K562 (cell line): ENCODE measurements at regions not wholly inside any gene's neighbourhood (a gene's known extent, or its start where the extent isn't known, plus 50 kb on each side); places are given as distances from the start of the nearest gene placed in this dataset.

ENCODE experiments used
- ATAC-seq: fragments of 200-7000 bp; cut with Tn5 transposase; 3 replicates; pipeline ENCODE4 v1.9.1; 2020; ENCODE audit warnings: moderate library complexity
- BruUV-seq: library from RNA; stranded (reverse); fragments of 400-500 nt; replicated peaks from 2 replicates; lab custom pipeline; 2021; lab: Mats Ljungman, UMichigan
- CTCF ChIA-PET: fragments of 300-600 bp; formaldehyde crosslinking; extraction: SDS; loops from one replicate; lab custom pipeline; 2021; ENCODE audit warnings: low intra/inter-chr PET ratio; lab: Yijun Ruan, JAX
- POLR2A ChIA-PET: fragments of 300-600, 350-650 bp; sonication (Branson Sonifier 250); formaldehyde crosslinking; extraction: SDS; loops from one replicate; lab custom pipeline; 2021; ENCODE audit warnings: antibody characterized with exemption, inconsistent platforms; lab: Yijun Ruan, JAX
- DNase-seq, 4 experiments: peaks; one replicate each; pipeline versions ENCODE4 v3.0.0 to v3.0.0-alpha.2; 2011 to 2018; ENCODE audit warnings: low spot score in 3 of 4, mixed read lengths in 3 of 4; ENCODE audit errors: extremely low read depth in 1 of 4
- FAIRE-seq: peaks from 2 replicates; lab custom pipeline; 2011; peaks lifted over from hg19 to GRCh38; lab: Jason Lieb, UNC
- H2AFZ ChIP-seq: 2 replicates; pipeline ENCODE4 v1.6.0; 2011; ENCODE audit warnings: low read depth, low read length, control low read depth, inconsistent platforms
- H3K27ac ChIP-seq: fragments of 200-600 bp; 3 replicates; pipeline ENCODE4 v1.8.0; 2011; ENCODE audit warnings: low read depth, mild to moderate bottlenecking, control low read depth, inconsistent platforms, low read length, moderate library complexity, mixed read lengths; ENCODE audit errors: extremely low read depth
- H3K27me3 ChIP-seq, 2 experiments: fragments of 300-600 bp in 1 of 2; 2 replicates in 1 of 2; 3 replicates in 1 of 2; pipeline versions ENCODE4 v1.6.0 to v1.8.0; 2011; ENCODE audit warnings: inconsistent platforms in 2 of 2, low read length in 2 of 2, mild to moderate bottlenecking in 1 of 2, mixed read lengths in 1 of 2, moderate library complexity in 1 of 2; ENCODE audit not compliant: control insufficient read depth in 2 of 2, insufficient read depth in 2 of 2
- H3K36me3 ChIP-seq: fragments of 300-600 bp; 3 replicates; pipeline ENCODE4 v1.8.0; 2011; ENCODE audit warnings: mild to moderate bottlenecking, low read length, inconsistent platforms; ENCODE audit not compliant: control insufficient read depth, insufficient read depth
- H3K4me1 ChIP-seq, 2 experiments: fragments of 200-600 bp in 1 of 2; replicated peaks in 1 of 2; 2 replicates in 1 of 2; 3 replicates in 1 of 2; pipeline versions ENCODE4 v1.5.1 to v1.8.0; 2011; ENCODE audit warnings: inconsistent platforms in 2 of 2, low read length in 2 of 2, mild to moderate bottlenecking in 1 of 2, mixed read lengths in 1 of 2, moderate library complexity in 1 of 2; ENCODE audit not compliant: control insufficient read depth in 2 of 2, insufficient read depth in 2 of 2
- H3K4me2 ChIP-seq: 2 replicates; pipeline ENCODE4 v1.6.1; 2011; ENCODE audit warnings: low read length, control low read depth, inconsistent platforms, mixed read lengths; ENCODE audit not compliant: insufficient read depth
- H3K4me3 ChIP-seq: fragments of 200-600 bp; sonication (generic), shearing (Covaris generic); 2 replicates; pipeline ENCODE4 v1.5.1; 2016; ENCODE audit warnings: control low read depth, inconsistent platforms
- H3K79me2 ChIP-seq: fragments of 200-600 bp; 3 replicates; pipeline ENCODE4 v1.8.0; 2011; ENCODE audit warnings: low read length, inconsistent platforms; ENCODE audit not compliant: control insufficient read depth, insufficient read depth
- H3K9ac ChIP-seq, 2 experiments: 2 replicates each; pipeline versions ENCODE4 v1.6.0 to v1.6.1; 2011; ENCODE audit warnings: low read depth in 2 of 2, low read length in 2 of 2, control low read depth in 1 of 2, inconsistent platforms in 1 of 2, mild to moderate bottlenecking in 1 of 2, mixed read lengths in 1 of 2; ENCODE audit not compliant: insufficient read depth in 1 of 2
- H3K9me1 ChIP-seq: one replicate; pipeline ENCODE4 v1.6.0; 2011; ENCODE audit warnings: inconsistent platforms, mild to moderate bottlenecking, low read length, moderate library complexity; ENCODE audit not compliant: control insufficient read depth, insufficient read depth
- H3K9me3 ChIP-seq: replicated peaks from 2 replicates; pipeline ENCODE4 v1.5.1; 2011; ENCODE audit warnings: low read depth, low read length, inconsistent platforms; ENCODE audit not compliant: control insufficient read depth, insufficient read depth
- H4K20me1 ChIP-seq: replicated peaks from 2 replicates; pipeline ENCODE4 v1.6.1; 2011; ENCODE audit warnings: low read length, inconsistent platforms, mixed read lengths; ENCODE audit not compliant: control insufficient read depth, insufficient read depth
- CXXC5 ChIP-seq: fragments of 250-450 bp; sonication (Bioruptor Pico); IDR thresholded peaks from 2 replicates; pipeline ENCODE4 v1.8.0; 2022; ENCODE audit warnings: inconsistent platforms, mild to moderate bottlenecking, moderate library complexity
- DPF2 ChIP-seq: fragments of 450-650 bp; IDR thresholded peaks from 2 replicates; pipeline ENCODE4 v1.6.1; 2016
- GATA2 ChIP-seq: sonication (generic); formaldehyde crosslinking; IDR thresholded peaks from 2 replicates; pipeline ENCODE4 v1.4.0; 2020; ENCODE audit warnings: mild to moderate bottlenecking, missing genetic modification reagents
- HDAC3 ChIP-seq: fragments of 450-650 bp; IDR thresholded peaks from 2 replicates; pipeline ENCODE4 v1.6.1; 2018; ENCODE audit warnings: borderline replicate concordance, mild to moderate bottlenecking, moderate library complexity; ENCODE audit not compliant: partially characterized antibody
- L3MBTL2 ChIP-seq: fragments of 450-650 bp; IDR thresholded peaks from 2 replicates; pipeline ENCODE4 v1.6.1; 2016; ENCODE audit warnings: mild to moderate bottlenecking, moderate library complexity
- PML ChIP-seq: IDR thresholded peaks from 2 replicates; pipeline ENCODE4 v1.6.1; 2012; ENCODE audit warnings: low read length, inconsistent platforms
- PRMT5 ChIP-seq: sonication (generic); formaldehyde crosslinking; IDR thresholded peaks from 2 replicates; pipeline ENCODE4 v1.5.0; 2020; ENCODE audit warnings: missing genetic modification reagents
- RERE ChIP-seq: sonication (generic); formaldehyde crosslinking; IDR thresholded peaks from 2 replicates; pipeline ENCODE4 v1.8.0; 2023; ENCODE audit warnings: missing genetic modification reagents, mild to moderate bottlenecking, borderline replicate concordance
- SAFB2 ChIP-seq: fragments of 200-400 bp; formaldehyde crosslinking; IDR thresholded peaks from 2 replicates; pipeline ENCODE4 v1.6.1; 2018; ENCODE audit warnings: borderline replicate concordance, low read length, low read depth, moderate library complexity; ENCODE audit not compliant: severe bottlenecking
- ZBTB26 ChIP-seq: fragments of 450-650 bp; formaldehyde crosslinking; IDR thresholded peaks from 2 replicates; pipeline ENCODE4 v1.4.0; 2022; ENCODE audit warnings: missing genetic modification characterization
- WGBS: fragments of 100-300 bp; shearing (Covaris generic); methylation state at CpG from one replicate; pipeline ENCODE4 v1.1.6; 2016; ENCODE audit warnings: low coverage, mixed read lengths; ENCODE audit not compliant: insufficient coverage; ENCODE audit errors: missing lambda C conversion rate; 5-methylcytosine and 5-hydroxymethylcytosine counted together
- in situ Hi-C: fragments of 300-500 bp; cut with MboI; formaldehyde crosslinking; loops from 4 replicates; pipeline ENCODE4 v1.15.0; 2018; ENCODE audit warnings: inconsistent platforms, mixed read lengths
- intact Hi-C: fragments of 100-400 bp; cut with micrococcal nuclease; formaldehyde crosslinking; loops from 2 replicates; pipeline ENCODE4 v1.14.2; 2022

GRCh38 chr4:110361921-110362320 is 114.0 kb upstream of the ENPEP start:
- no peaks in the 10 kb centered on the region; the same call in 1 of the 2 replicates for H4K20me1 ChIP-seq
- ATAC-seq (no peak), DNase-seq (no peak), FAIRE-seq (no peak)
- TF ChIP-seq GATA2 (no peak), SAFB2 (no peak), PML (no peak)
- in situ Hi-C loops: no loop called here
- H3K27me3 ChIP-seq: no peaks in the 10 kb centered on the region; a peak in 2 of 5 replicates
- no peak overlapping the region for H3K4me3 ChIP-seq
- no peaks in the 10 kb centered on the region for H3K4me1 ChIP-seq
- H3K79me2 ChIP-seq: no peaks in the 10 kb centered on the region
- 0% methylated on average over 2 of the region's 2 CpGs for WGBS
- no peaks in the 10 kb centered on the region for H3K36me3 ChIP-seq
- ChIA-PET CTCF (no interaction called here), POLR2A (interaction anchor here (0.7 to 1.2 kb wide), 3 partner anchors 11 to 363 kb away, joined by 3 to 5 read pairs (median 3); no protein-coding TSS in a partner anchor)
- H3K27ac ChIP-seq: no peak overlapping the region
- H3K4me2 ChIP-seq: no peak overlapping the region
- H3K9me3 ChIP-seq: no peaks in the 10 kb centered on the region
- intact Hi-C loops: no loop called here
- no peak overlapping the region for H2AFZ ChIP-seq
- H3K9me1 ChIP-seq: no peaks in the 10 kb centered on the region
- H3K9ac ChIP-seq: no peak overlapping the region
- no TSS peak for BruUV-seq

GRCh38 chr4:110359076-110359475 is 116.9 kb upstream of the ENPEP start:
- no peak for TF ChIP-seq HDAC3
- TF ChIP-seq CXXC5 (CRISPR knock-in tag): no peak
- TF ChIP-seq ZBTB26 (CRISPR knock-in tag): no peak
- no peak for TF ChIP-seq PRMT5 (CRISPR knock-in tag)
- no peak for TF ChIP-seq DPF2
- TF ChIP-seq L3MBTL2: no peak
- TF ChIP-seq RERE (CRISPR knock-in tag): no peak
- TF ChIP-seq, all 486 proteins: peak for 0
- H3K79me2 ChIP-seq: no peaks in the 10 kb centered on the region
- ATAC-seq (no peak), FAIRE-seq (no peak), DNase-seq (no peak)
- H3K4me3 ChIP-seq: no peak overlapping the region
- WGBS: 0% methylated on average over 1 of the region's 1 CpG
- intact Hi-C loops (no loop called here), in situ Hi-C loops (no loop called here)
- no peaks in the 10 kb centered on the region for H3K9me1 ChIP-seq
- peaks cover 0 to 9% of the 10 kb centered on the region in 2 experiments; a peak in 2 of 5 replicates for H3K27me3 ChIP-seq
- H3K27ac ChIP-seq: no peak overlapping the region
- no peak overlapping the region for H3K9ac ChIP-seq
- H3K4me2 ChIP-seq: no peak overlapping the region
- H3K36me3 ChIP-seq: no peaks in the 10 kb centered on the region
- H4K20me1 ChIP-seq: no peaks in the 10 kb centered on the region; the same call in 1 of the 2 replicates
- no TSS peak for BruUV-seq
- no peak overlapping the region for H2AFZ ChIP-seq
- CTCF ChIA-PET: no interaction called here
- no peaks in the 10 kb centered on the region for H3K9me3 ChIP-seq
- POLR2A ChIA-PET: no interaction called here
- H3K4me1 ChIP-seq: no peaks in the 10 kb centered on the region
